H9 (cell line): ENCODE measurements at regions not wholly inside any gene's neighbourhood (a gene's known extent, or its start where the extent isn't known, plus 50 kb on each side); places are given as distances from the start of the nearest gene placed in this dataset.

Experiments
- DNase-seq: peaks from one replicate; pipeline ENCODE4 v3.0.0-alpha.2; 2017
- H2AFZ ChIP-seq: one replicate; pipeline ENCODE4 v1.6.1; 2013; ENCODE audit warnings: mild to moderate bottlenecking, low read length, control low read depth, moderate library complexity
- H2AK5ac ChIP-seq: 2 replicates; pipeline ENCODE4 v1.6.1; 2013; ENCODE audit warnings: low read length, control low read depth, mixed read lengths; ENCODE audit not compliant: insufficient read length
- H2BK120ac ChIP-seq: one replicate; pipeline ENCODE4 v1.6.1; 2013; ENCODE audit warnings: low read depth, mild to moderate bottlenecking, low read length, control low read depth, inconsistent platforms; ENCODE audit not compliant: poor library complexity, severe bottlenecking
- H2BK12ac ChIP-seq: 2 replicates; pipeline ENCODE4 v1.6.1; 2013; ENCODE audit warnings: low read length, control low read depth, mixed read lengths, low read depth; ENCODE audit not compliant: insufficient read length
- H2BK15ac ChIP-seq: 2 replicates; pipeline ENCODE4 v1.6.1; 2013; ENCODE audit warnings: low read depth, low read length, control low read depth
- H2BK20ac ChIP-seq: one replicate; pipeline ENCODE4 v1.6.1; 2013; ENCODE audit warnings: low read depth, mild to moderate bottlenecking, low read length, control low read depth, inconsistent platforms; ENCODE audit not compliant: poor library complexity, severe bottlenecking
- H2BK5ac ChIP-seq: 2 replicates; pipeline ENCODE4 v1.6.1; 2013; ENCODE audit warnings: low read length, control low read depth, mixed read lengths; ENCODE audit not compliant: insufficient read length
- H3K14ac ChIP-seq: 2 replicates; pipeline ENCODE4 v1.6.1; 2013; ENCODE audit warnings: low read length, control low read depth; ENCODE audit not compliant: insufficient read depth
- H3K18ac ChIP-seq: 2 replicates; pipeline ENCODE4 v1.6.1; 2013; ENCODE audit warnings: low read depth, mild to moderate bottlenecking, mixed read lengths, low read length, control low read depth; ENCODE audit not compliant: insufficient read length
- H3K23ac ChIP-seq: 2 replicates; pipeline ENCODE4 v1.6.1; 2013; ENCODE audit warnings: low read length, control low read depth, mixed read lengths, low read depth; ENCODE audit not compliant: insufficient read length
- H3K23me2 ChIP-seq: 2 replicates; pipeline ENCODE4 v1.6.1; 2013; ENCODE audit warnings: low read depth, mild to moderate bottlenecking, mixed read lengths, low read length, control low read depth; ENCODE audit not compliant: insufficient read length, poor library complexity, severe bottlenecking
- H3K27ac ChIP-seq: 2 replicates; pipeline ENCODE4 v1.5.1; 2013; ENCODE audit warnings: low read length, control low read depth, mixed read lengths, low read depth; ENCODE audit not compliant: insufficient read length
- H3K27me3 ChIP-seq: 2 replicates; pipeline ENCODE4 v1.6.1; 2013; ENCODE audit warnings: low read length, control low read depth, inconsistent platforms; ENCODE audit not compliant: insufficient read depth
- H3K4ac ChIP-seq: 2 replicates; pipeline ENCODE4 v1.6.1; 2013; ENCODE audit warnings: low read depth, mild to moderate bottlenecking, control low read depth, inconsistent platforms, low read length, moderate library complexity
- H3K4me1 ChIP-seq: 2 replicates; pipeline ENCODE4 v1.6.1; 2013; ENCODE audit warnings: low read length, control low read depth, inconsistent platforms; ENCODE audit not compliant: insufficient read depth
- H3K4me2 ChIP-seq: 2 replicates; pipeline ENCODE4 v1.6.1; 2013; ENCODE audit warnings: low read length, control low read depth, mixed read lengths; ENCODE audit not compliant: insufficient read length, insufficient read depth
- H3K56ac ChIP-seq: 2 replicates; pipeline ENCODE4 v1.6.1; 2013; ENCODE audit warnings: low read depth, mild to moderate bottlenecking, mixed read lengths, low read length, control low read depth; ENCODE audit not compliant: insufficient read length
- H3K79me1 ChIP-seq: 2 replicates; pipeline ENCODE4 v1.6.1; 2013; ENCODE audit warnings: low read depth, mild to moderate bottlenecking, moderate library complexity, low read length, control low read depth, inconsistent platforms; ENCODE audit not compliant: insufficient read depth, poor library complexity, severe bottlenecking
- H3K79me2 ChIP-seq: 2 replicates; pipeline ENCODE4 v1.6.1; 2013; ENCODE audit warnings: low read length, control low read depth, inconsistent platforms; ENCODE audit not compliant: insufficient read depth
- H3K9ac ChIP-seq: 2 replicates; pipeline ENCODE4 v1.6.1; 2013; ENCODE audit warnings: low read length, control low read depth, mixed read lengths; ENCODE audit not compliant: insufficient read length; ENCODE audit errors: extremely low read depth
- H3K9me3 ChIP-seq: one replicate; pipeline ENCODE4 v1.6.1; 2013; ENCODE audit warnings: low read depth, low read length, inconsistent platforms; ENCODE audit not compliant: control insufficient read depth
- H3T11ph ChIP-seq: one replicate; pipeline ENCODE4 v1.6.1; 2013; ENCODE audit warnings: mild to moderate bottlenecking, low read length, control low read depth, inconsistent platforms
- H4K20me1 ChIP-seq: one replicate; pipeline ENCODE4 v1.6.1; 2013; ENCODE audit not compliant: control insufficient read depth, insufficient read length, insufficient read depth
- H4K5ac ChIP-seq: 2 replicates; pipeline ENCODE4 v1.6.1; 2013; ENCODE audit warnings: low read depth, mild to moderate bottlenecking, mixed read lengths, low read length, control low read depth; ENCODE audit not compliant: insufficient read length
- H4K8ac ChIP-seq: replicated peaks from 2 replicates; pipeline ENCODE4 v1.6.1; 2013; ENCODE audit warnings: low read length, control low read depth, mixed read lengths, low read depth; ENCODE audit not compliant: insufficient read length
- H4K91ac ChIP-seq: 2 replicates; pipeline ENCODE4 v1.6.1; 2013; ENCODE audit warnings: low read depth, mild to moderate bottlenecking, moderate library complexity, mixed read lengths, low read length, control low read depth; ENCODE audit not compliant: insufficient read length
- H3K27ac Mint-ChIP-seq, 3 experiments: 2 replicates in 2 of 3; 3 replicates in 1 of 3; pipeline ENCODE4 v1.8.0; 2020 to 2021; ENCODE audit warnings: mixed read lengths in 3 of 3, mild to moderate bottlenecking in 1 of 3, moderate library complexity in 1 of 3
- H3K27me3 Mint-ChIP-seq: 2 replicates; pipeline ENCODE4 v1.8.0; 2021; ENCODE audit warnings: low read depth, mild to moderate bottlenecking, moderate library complexity, mixed read lengths
- H3K36me3 Mint-ChIP-seq, 3 experiments: 2 replicates in 2 of 3; 3 replicates in 1 of 3; pipeline ENCODE4 v1.8.0; 2020 to 2021; ENCODE audit warnings: low read depth in 3 of 3, mixed read lengths in 3 of 3; ENCODE audit not compliant: insufficient read depth in 1 of 3
- H3K4me1 Mint-ChIP-seq, 2 experiments: 2 replicates each; pipeline ENCODE4 v1.8.0; 2020; ENCODE audit warnings: mixed read lengths in 2 of 2
- H3K4me3 Mint-ChIP-seq, 2 experiments: 2 replicates in 1 of 2; 3 replicates in 1 of 2; pipeline ENCODE4 v1.8.0; 2020 to 2021; ENCODE audit warnings: mild to moderate bottlenecking in 2 of 2, mixed read lengths in 2 of 2, moderate library complexity in 1 of 2
- H3K9me3 Mint-ChIP-seq, 2 experiments: 2 replicates in 1 of 2; 3 replicates in 1 of 2; pipeline ENCODE4 v1.8.0; 2020; ENCODE audit warnings: mild to moderate bottlenecking in 2 of 2, mixed read lengths in 2 of 2, moderate library complexity in 1 of 2
- WGBS: extraction: QIAGEN DNeasy Blood & Tissue Kit; methylation state at CpG from one replicate; pipeline ENCODE4 v1.1.7; 2013; ENCODE audit warnings: missing lambda C conversion rate, low lambda C conversion rate, mixed read lengths; ENCODE audit not compliant: insufficient read length; ENCODE audit errors: extremely low coverage; 5-methylcytosine and 5-hydroxymethylcytosine counted together
- TF ChIP-seq, protein P1 (sequence below): fragments of 200-600 bp; sonication (generic); conservative IDR thresholded peaks from 3 replicates; pipeline ENCODE4 v1.8.0; 2021; ENCODE audit warnings: antibody characterized with exemption, mild to moderate bottlenecking

DNA sequence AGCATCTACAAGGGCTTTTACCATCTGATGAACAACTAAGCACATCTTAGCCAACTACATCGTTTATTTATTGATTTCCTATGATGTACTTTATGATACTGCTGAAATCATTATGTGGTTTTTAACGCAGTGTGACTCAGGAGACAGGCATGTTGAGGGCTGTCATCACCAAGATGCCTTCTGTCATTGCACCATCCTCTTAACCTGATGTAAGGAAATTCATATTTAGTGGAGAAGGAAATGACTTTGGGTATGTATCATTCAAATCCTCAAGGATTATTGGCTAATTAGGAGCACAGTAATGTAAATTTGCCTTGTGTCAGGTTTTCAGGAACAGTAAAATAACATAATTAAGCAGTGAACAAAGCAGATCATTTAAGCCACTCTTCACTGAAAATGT is 138.5 kb upstream of the MGMT start:
- H2AK5ac ChIP-seq, result no peak overlapping the region
- H3K23me2 ChIP-seq, result no peaks in the 10 kb centered on the region
- no peak overlapping the region for H4K5ac ChIP-seq
- no peak for DNase-seq
- no peaks in the 10 kb centered on the region for H4K20me1 ChIP-seq
- no CpG with 5 or more reads among the region's 2 CpGs for WGBS
- no peaks in the 10 kb centered on the region for H3K79me2 ChIP-seq
- no peak overlapping the region for H3K4ac ChIP-seq
- no peak overlapping the region for H3K27ac Mint-ChIP-seq
- H3T11ph ChIP-seq, result no peak overlapping the region
- no peak overlapping the region for H2BK5ac ChIP-seq
- no peaks in the 10 kb centered on the region for H3K9me3 ChIP-seq
- H2AFZ ChIP-seq, result no peak overlapping the region
- H3K9ac ChIP-seq, result no peak overlapping the region
- H4K91ac ChIP-seq, result no peak overlapping the region
- no peak overlapping the region for H4K8ac ChIP-seq
- H2BK12ac ChIP-seq, result no peak overlapping the region
- H2BK15ac ChIP-seq, result no peak overlapping the region
- H3K4me1 Mint-ChIP-seq, result peaks cover 23 to 25% of the 10 kb centered on the region in 2 experiments
- no peaks in the 10 kb centered on the region for H3K36me3 Mint-ChIP-seq
- no peaks in the 10 kb centered on the region for H3K79me1 ChIP-seq
- peaks cover 2% of the 10 kb centered on the region; the same call in 1 of the 2 replicates for H3K4me1 ChIP-seq
- no peaks in the 10 kb centered on the region for H3K27me3 ChIP-seq
- H3K56ac ChIP-seq, result no peak overlapping the region
- H3K14ac ChIP-seq, result no peak overlapping the region
- H3K27me3 Mint-ChIP-seq, result peaks cover 5% of the 10 kb centered on the region
- H3K4me3 Mint-ChIP-seq, result no peak overlapping the region
- no peaks in the 10 kb centered on the region for H3K9me3 Mint-ChIP-seq
- H2BK20ac ChIP-seq, result no peak overlapping the region
- H2BK120ac ChIP-seq, result no peak overlapping the region
- no peak overlapping the region for H3K4me2 ChIP-seq
- no peak overlapping the region for H3K27ac ChIP-seq
- TF ChIP-seq, protein P1, sequence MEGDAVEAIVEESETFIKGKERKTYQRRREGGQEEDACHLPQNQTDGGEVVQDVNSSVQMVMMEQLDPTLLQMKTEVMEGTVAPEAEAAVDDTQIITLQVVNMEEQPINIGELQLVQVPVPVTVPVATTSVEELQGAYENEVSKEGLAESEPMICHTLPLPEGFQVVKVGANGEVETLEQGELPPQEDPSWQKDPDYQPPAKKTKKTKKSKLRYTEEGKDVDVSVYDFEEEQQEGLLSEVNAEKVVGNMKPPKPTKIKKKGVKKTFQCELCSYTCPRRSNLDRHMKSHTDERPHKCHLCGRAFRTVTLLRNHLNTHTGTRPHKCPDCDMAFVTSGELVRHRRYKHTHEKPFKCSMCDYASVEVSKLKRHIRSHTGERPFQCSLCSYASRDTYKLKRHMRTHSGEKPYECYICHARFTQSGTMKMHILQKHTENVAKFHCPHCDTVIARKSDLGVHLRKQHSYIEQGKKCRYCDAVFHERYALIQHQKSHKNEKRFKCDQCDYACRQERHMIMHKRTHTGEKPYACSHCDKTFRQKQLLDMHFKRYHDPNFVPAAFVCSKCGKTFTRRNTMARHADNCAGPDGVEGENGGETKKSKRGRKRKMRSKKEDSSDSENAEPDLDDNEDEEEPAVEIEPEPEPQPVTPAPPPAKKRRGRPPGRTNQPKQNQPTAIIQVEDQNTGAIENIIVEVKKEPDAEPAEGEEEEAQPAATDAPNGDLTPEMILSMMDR, result no peak
- no peak overlapping the region for H3K18ac ChIP-seq
- no peak overlapping the region for H3K23ac ChIP-seq
